GM19468 (cell line): ENCODE measurements at regions not wholly inside any gene's neighbourhood (a gene's known extent, or its start where the extent isn't known, plus 50 kb on each side); places are given as distances from the start of the nearest gene placed in this dataset.
"Not testable (repeated sequence)": the region's sequence is repeated elsewhere in the genome, so short reads cannot be mapped to it uniquely, and the experiment has no call there.

Experiments used
- ATAC-seq: cut with Tn5 transposase; IDR thresholded peaks from one replicate; pipeline ENCODE4 v1.9.1; 2021; ENCODE audit warnings: mild to moderate bottlenecking, moderate library complexity, moderate number of reproducible peaks; ENCODE audit not compliant: unreplicated experiment; ENCODE audit errors: extremely low read depth

DNA sequence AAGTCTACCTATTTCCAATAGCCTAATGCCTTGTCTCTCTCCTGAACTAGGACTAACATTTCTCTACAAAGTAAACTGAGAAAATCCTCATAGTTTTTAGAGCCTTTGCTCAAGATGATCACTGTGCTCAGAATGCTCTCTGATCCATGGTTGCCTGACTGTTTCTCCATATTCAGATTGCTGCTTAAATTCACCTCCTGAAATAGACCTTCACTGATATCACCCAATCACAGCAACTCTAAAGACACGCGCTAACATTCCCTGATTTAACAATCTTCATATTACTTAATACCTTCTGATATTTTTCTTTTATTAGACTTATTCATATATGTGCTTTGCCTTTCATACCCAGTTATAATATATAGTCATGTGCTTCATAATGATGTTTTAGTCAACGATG is 148.9 kb upstream of the SP4 start:
- ATAC-seq, result no peak

DNA sequence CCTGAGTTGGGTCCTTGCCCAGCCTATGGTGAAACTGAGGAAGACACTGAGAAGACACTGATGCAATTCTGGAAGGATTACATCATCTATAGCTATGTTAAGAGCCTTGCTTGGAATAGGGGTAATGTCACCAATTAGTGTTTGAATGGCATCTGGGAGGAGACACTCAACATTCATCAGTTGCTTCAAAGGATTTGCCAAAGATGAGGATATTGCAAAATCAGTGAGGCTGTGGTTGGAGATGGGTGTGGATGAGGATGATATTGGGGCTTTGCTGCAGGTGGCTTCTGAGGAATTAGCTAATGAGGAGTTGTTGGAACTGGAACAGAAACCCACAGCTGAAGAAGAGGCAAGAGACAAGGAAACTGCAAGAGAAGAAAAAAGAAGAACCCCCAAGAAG is 146.7 kb upstream of the SP4 start:
- no peak for ATAC-seq

- ATAC-seq, result no peak
Observed at GRCh38 chr7:21293771-21294170, 134.1 kb upstream of the SP4 start.

DNA sequence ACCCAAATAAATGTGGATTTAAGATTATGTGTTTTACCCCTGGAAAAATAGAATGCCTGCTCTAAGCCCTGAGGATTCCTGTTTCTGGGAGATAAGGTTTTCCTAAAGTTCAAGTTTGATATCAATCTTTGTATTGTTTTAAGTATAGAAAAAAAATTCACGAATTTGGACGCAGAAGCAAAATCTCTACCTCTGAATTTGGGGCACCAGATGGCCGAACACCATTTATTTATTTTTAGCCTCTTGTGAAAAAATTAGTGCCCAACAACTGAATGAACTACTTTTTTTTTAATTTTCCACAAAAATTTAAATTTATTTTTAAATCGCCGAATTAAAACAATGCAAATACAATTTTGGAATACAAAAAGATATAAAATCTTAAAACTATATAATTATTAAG is 128.1 kb upstream of the SP4 start:
- ATAC-seq, result no peak

DNA sequence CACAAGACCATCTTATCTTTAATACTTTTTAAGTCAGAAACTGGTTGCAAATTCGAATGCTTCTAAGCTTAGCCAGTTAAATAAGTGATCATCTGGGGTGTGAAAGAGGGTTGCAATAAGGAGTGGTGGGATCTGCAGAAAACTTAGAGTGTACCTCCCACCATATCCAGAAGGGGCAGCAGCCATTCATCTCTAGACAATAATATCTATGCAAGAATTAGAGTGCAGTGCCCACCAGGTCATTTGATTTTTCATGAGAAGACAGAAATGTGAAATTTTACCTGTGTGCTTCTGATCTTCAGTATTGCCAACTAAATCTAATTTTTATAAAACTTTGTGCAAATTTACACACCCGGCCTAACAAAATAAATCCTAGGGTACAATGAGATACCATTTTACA is 127.2 kb upstream of the SP4 start:
- no peak for ATAC-seq

- ATAC-seq, result no peak
Observed at GRCh38 chr7:21304808-21305375, 123.0 kb upstream of the SP4 start.

- ATAC-seq, result no peak
Observed at GRCh38 chr7:21305455-21306235, 122.2 kb upstream of the SP4 start.

GRCh38 chr7:21314954-21315353 is 112.9 kb upstream of the SP4 start:
- no peak for ATAC-seq

- no peak for ATAC-seq
Observed at GRCh38 chr7:21317966-21318915, 109.6 kb upstream of the SP4 start.

DNA sequence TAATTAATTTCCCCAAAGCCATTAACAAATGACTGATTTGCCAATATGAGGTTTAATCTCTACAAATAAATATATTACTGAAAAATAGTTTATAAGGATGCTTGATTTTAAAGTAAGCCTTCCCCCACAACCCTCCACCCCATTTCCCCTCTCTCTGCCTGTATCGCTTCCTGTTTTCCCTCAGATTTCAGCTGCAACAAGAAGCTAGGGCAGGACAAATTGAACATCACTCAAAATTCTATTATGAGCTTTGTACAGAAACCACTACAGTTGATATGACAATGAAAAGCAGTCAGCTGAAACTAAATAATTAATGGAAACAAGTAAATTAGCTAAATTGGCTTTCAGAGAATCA is 109.0 kb upstream of the SP4 start:
- ATAC-seq, result no peak

DNA sequence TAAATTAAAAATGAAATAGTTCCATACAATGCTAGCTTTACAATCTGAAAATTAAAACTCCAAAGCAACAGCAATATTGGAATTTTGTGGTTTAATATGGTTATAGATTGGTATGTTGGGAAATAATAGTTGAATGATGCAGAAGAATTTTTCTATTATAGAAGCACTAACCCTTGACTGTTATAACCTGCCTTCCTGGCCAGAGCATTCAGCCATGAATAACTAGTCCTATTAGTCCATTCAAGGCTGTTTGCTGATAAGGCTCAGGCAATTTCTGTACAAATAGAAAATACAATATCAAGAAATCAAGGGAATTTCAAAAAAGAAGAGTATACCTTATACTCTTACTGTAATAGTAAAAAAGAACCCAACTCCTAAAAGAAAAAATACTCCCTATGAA is 101.6 kb upstream of the SP4 start:
- no peak for ATAC-seq

DNA sequence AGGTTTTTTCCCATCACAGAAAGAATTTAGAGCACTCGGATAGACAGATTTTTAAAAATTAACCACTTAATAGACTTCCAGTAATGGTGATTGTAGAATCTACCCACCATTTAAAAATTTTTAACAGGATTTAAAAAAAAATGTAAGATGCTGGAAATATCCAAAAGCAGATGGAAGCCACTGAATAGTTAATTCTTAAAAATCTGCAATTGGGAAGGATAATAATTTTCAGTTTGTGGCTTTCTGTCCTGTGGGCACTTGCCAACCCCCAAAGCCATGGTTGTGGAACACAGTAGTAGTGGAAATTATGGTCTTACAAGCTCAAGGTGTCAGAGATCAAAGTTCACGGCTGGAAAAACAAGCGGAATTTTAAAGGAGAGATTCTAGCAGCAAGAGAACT is 101.0 kb upstream of the SP4 start:
- no peak for ATAC-seq

DNA sequence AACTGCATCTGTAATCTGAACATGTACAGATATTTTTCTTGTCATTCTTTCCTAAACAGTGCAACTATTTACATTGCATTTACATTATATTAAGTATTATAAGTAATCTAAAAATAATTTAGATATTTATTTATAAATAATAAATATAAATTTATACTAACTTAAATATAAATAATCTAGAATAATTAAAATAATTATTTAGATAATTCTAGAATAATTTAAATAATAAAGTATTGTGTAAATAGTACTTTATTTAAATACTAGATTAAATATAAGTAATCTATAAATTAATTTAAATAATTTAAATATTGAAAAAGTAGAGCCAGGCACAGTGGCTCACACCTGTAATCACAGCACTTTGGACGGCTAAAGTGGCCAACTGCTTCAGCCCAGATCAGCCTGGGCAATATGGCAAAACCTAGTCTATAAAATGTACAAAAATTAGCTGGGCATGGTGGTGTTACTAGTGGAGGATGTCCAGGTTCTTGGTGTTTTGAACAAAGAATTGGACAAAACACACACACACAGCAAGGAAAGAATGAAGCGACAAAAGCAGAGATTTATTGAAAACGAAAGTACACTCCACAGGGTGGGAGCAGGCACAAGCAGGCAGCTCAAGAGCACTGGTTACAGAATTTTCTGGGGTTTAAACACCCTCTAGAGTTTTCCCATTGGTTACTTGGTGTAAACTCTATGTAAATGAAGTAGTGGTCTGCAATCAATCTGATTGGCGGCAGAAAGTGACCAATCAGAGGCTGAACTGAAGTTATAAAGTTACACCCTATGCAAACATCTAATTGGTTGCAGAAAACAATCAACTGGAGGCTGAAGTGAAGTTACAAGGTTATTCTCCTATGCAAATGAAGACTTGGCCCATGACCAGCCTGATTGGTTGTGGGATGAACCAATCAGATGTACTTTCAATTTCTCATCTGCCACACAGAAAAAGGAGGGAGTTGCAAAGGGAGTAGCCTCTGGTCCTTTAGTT is 100.2 kb upstream of the SP4 start:
- ATAC-seq, result no peak

GRCh38 chr7:21330462-21331178 is 97.3 kb upstream of the SP4 start:
- ATAC-seq, result no peak

DNA sequence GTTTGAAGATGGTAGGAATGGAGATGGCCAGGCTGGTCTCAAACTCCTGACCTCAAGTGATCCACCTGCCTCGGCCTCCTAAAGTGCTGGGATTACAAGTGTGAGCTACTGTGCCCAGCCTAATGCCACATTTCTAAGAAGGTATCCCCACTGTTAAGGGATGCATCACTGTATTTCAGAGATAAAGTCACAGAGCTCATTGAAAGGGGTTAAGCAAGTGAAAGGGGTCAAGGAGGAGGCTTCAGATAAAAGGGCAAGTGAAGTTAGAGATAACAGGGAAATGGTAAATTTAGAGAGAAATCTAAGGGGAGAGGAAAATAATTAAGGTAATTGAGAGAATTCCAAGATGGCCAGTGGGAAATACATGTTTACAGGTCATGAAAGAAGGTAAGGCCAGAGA is 93.0 kb upstream of the SP4 start:
- ATAC-seq, result no peak

- ATAC-seq, result no peak
Observed at GRCh38 chr7:21336743-21337142, 91.1 kb upstream of the SP4 start.

- ATAC-seq, result no peak
Observed at GRCh38 chr7:21338728-21339164, 89.1 kb upstream of the SP4 start.

DNA sequence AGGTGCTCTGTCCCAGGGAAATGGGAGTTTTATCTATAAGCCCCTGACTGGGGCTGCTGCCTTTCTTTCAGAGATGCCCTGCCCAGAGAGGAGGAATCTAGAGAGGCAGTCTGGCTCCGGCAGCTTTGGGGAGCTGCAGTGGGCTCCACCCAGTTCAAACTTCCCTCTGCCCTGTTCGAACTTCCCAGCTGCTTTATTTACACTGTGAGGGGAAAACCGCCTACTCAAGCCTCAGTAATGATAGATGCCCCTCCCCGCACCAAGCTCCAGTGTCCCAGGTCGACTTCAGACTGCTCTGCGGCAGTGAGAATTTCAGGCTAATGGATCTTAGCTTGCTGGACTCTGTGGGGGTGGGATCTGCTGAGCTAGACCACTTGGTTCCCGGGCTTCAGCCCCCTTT is 83.0 kb upstream of the SP4 start:
- not testable (repeated sequence) for ATAC-seq

DNA sequence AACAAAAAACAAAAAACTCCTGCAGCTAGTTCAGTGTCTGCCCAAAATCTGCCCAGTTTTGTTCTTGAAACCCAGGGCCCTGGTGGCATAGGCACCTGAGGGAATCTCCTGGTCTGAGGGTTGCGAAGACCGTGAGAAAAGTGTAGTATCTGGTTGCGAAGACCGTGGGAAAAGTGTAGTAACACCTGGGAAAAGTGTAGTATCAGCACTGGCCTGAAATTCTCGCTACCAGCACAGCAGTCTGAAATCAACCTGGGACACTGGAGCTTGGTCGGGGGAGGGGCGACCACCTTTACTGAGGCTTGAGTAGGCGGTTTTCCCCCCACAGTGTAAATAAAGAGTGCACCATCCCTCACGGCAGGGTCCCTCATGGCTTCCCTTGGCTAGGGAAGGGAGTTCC is 82.5 kb upstream of the SP4 start:
- no peak for ATAC-seq
